LHCN-M2 (cell line): ENCODE measurements at regions not wholly inside any gene's neighbourhood (a gene's known extent, or its start where the extent isn't known, plus 50 kb on each side); places are given as distances from the start of the nearest gene placed in this dataset.

Source experiments
- DNase-seq: peaks from one replicate; pipeline ENCODE4 v3.0.0-alpha.2; 2012; ENCODE audit warnings: low read depth

DNA sequence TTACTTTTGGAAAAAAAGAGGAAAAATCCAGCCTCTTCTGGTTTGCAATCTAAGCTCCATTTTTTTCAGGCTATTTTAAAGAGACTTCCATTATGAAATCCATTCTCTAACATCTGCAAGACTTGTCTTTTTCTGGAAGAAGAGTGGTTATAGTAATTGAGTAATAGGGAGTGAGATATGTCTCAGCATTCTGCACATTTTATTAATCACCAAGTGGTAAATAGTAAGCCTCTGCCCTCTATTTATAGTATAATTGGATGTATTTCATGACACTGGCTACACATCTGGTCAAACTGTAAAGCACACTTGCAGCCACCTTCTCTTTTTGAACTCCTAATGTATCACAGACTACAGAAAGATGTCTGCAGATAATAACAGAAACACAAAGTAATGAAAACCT lies 391.1 kb downstream of the ETS1 start:
- no peak for DNase-seq

DNA sequence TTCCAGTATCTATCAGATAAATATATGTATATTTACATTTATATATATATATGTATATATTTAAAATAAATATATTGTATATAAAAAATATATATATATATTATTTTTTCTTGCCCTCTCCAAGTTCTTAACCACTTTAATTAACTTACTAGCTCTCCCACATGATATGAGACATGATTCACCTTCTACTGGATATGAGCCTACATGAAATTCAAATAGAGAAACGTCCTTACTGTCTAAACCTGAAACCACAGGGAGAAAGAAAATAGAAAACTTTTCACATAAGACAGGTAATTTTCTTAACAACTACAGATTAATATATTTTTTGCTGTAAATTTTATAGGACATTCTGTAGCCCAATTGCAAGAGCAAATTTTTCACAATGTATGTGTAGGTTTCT lies 391.6 kb downstream of the ETS1 start:
- no peak for DNase-seq

DNA sequence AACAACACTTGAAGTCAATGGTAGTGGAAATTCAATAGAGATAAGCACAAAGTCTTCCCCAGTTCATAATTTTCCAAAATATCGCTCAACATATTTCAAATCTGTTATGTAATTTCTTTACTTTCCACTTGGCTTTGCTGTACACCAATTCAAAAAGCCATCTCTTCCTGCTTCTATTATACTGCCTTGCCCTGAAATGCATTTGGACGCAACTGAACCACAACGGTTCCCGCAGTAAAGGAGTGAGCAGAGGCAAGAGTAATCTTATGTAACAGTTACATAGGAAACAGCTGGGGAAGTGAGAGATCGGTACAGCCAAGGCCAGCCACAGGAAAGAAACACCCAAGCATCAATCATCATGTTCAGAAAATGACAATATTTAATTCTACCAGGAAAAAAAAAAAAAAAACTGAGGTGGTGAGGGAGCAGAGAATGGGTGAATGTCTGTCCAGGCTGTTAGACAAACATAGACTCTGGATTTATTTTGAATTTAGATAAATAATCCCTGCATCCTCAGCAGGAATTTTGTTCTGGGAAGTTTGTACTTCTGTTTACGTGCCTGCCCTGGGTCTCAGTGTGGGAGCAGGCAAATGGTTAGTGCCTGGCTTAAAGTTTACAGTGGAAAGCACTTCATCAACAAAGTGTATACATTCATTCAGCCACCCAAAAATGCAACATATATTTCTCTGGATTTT lies 392.2 kb downstream of the ETS1 start:
- no peak for DNase-seq

DNA sequence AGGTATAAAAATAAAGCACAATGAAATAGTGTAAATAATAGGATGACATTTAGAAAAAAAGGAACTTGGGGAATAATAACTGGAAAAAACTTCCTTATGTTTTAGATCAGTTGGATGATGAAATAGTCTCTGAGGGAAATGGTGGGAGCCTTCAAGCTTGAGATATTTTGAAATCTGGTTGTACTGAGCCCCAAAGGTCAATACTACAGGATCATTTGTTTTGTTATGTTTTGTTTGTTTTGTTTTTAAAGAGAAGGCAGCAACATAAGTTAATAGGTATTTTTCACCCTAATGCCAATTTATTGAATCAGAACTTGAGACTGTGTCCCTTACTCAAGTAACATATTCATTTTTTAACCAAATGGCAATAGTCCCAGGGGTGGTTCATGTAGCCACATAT lies 393.1 kb downstream of the ETS1 start:
- no peak for DNase-seq

DNA sequence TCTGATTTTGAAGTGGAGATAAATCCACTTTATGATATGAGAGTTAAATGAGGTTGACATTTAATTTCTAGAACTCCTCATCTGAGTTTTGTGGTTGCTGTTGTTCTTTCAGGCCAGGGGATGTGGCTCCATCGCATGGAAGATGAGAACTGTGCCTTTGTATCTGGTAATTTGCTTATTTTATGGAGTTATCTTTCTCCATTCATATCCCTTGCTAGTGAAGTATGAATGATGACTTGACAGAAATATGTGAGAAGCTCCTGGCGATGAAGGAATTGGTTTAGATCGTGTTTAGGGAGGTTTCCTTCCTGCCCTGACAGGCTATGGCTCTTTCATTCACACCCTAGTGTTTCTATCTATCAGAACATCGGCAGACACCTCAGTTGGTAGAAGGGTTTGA lies 393.7 kb downstream of the ETS1 start:
- DNase-seq = no peak

- no peak for DNase-seq
These were observed 397.0 kb downstream of the ETS1 start for GRCh38 chr11:128190312-128190711.

GRCh38 chr11:128189823-128190222 lies 397.5 kb downstream of the ETS1 start:
- DNase-seq = no peak

DNA sequence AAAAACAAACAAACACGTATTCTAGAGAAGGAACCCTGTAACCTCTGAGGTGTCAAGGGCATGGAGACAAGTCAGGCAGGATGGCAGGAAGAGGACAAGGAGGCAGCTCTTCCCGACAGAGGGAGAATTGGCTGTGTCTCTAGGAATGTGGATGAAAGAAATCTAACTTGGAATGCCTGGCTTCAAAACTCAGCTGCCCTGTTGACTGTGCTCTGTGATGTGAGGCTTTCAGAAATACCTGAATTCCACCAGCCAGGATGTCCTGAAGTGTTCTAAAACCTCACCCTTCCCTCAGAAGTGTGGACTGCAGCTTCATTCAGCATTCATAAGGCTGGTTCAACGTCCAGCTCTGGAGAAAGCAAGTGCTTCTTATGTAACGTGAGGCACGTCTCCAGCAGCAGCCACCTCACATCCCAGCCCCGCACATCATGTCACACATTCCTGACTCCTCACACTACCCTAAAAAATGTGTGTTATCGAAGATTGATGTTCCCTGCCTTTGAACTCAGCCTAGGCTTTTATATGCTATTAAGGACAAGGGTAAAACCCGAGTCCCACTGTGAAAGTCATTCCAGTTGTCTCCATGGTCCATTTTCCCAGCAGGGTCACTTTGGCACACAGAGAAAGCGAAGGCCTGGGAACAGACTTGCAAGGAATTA lies 398.9 kb downstream of the ETS1 start:
- no peak for DNase-seq

DNA sequence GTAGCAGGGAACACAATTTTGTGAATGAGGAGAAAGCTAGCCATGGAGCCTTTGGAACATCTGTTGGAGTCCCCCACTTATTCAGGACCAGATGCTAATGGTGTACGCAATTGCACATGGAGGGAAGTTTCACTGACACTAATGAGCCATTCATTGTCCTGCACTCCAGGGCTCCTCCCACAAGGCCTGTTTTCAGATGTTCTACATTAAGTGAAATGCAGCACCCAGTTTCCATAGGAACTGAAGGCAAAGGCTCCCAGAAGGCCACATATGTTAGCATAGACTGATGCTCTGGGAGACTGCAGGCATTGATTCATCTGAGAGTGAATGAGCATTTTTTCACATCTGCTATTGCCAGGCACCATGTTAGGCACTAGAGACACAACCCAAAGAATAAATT lies 399.5 kb downstream of the ETS1 start:
- DNase-seq = no peak

GRCh38 chr11:128187377-128187776 lies 400.0 kb downstream of the ETS1 start:
- no peak for DNase-seq

GRCh38 chr11:128184981-128185380 lies 402.4 kb downstream of the ETS1 start:
- DNase-seq = no peak

DNA sequence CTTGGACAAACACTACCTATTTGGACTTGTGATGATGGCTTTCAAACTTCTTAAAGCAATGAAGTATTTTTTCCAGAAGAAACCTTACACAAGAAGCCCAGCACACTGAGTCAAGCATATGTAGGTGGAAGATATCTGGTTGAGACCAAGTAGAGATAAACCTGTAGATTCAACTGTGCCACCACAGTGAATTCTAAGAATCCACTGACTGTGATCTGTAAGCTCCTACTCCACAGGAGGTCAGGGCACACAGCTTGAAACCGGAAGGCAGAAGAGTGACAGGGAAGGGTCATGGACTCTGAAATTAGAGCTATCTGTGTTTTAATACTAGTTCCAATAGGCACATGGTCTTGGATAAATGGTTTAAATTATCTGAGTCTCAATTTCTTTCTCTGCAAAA lies 404.5 kb downstream of the ETS1 start:
- DNase-seq = no peak

DNA sequence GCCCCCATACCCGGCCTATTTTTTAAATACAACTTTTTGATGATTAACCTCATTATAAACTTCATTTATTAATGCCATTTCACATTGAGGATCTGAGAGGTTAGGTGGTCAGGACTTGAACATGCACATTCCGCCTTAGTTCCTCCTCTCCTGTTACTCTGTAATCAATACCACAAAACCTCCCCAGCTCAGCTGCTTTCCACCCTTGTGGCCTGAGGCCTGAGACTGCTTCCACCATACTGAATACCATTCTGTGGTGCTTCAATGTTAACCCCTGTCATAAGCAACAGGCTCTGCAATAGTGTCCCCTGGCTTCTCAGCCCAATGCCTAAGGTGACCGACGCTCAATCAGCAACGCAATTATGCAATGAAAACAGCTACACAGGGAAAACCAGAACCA lies 405.4 kb downstream of the ETS1 start:
- DNase-seq = no peak

- DNase-seq = no peak
These were observed 406.3 kb downstream of the ETS1 start for GRCh38 chr11:128181088-128181480.

GRCh38 chr11:128180441-128181087 lies 406.8 kb downstream of the ETS1 start:
- peak; percentile 85 for DNase-seq

GRCh38 chr11:128179512-128179911 lies 407.8 kb downstream of the ETS1 start:
- DNase-seq = no peak

DNA sequence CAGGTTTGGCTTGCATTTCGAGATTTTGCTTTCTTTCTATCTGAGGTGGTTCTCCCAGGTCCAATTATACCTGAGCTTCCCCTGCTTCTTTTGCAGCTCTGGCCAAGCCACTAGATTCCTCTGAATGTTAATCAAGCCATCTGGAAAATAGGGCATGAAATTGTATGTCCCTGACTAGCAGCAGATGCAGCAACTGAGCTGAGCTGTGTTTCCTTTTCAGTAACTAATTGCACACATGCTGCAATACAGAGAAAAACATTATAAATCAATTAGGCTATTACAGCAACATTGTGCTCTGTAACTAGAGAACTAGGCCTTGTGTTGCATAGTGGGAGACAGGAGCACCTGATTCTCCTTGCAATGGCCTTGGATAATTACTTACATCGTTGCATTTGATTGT lies 408.3 kb downstream of the ETS1 start:
- DNase-seq = no peak

- DNase-seq = peak; percentile 75
These were observed 412.7 kb downstream of the ETS1 start for GRCh38 chr11:128174465-128175291.

GRCh38 chr11:128172046-128172878 lies 415.1 kb downstream of the ETS1 start:
- DNase-seq = peak; percentile 80

DNA sequence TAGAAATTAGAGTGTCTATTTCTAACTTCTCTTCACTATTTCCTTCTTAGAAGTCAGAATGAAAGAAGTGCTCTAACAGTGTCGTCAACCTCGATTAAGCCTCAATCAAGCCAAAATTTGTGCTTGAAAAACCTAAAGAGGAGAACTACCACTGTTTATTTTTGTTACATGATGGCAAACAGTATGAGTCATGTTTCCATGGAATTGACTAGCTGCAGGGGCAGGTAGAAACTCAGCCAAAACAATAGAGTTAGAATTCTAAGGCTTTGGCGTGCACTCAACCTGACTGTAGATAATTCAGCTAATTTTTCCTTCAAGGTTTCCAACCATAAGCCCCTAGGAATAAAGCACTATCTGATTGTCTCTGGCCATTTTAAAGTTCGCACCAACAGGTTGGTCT lies 415.9 kb downstream of the ETS1 start:
- DNase-seq = no peak

GRCh38 chr11:128165572-128165971 lies 421.8 kb downstream of the ETS1 start:
- no peak for DNase-seq
